HG02610 (cell line): ENCODE measurements at regions not wholly inside any gene's neighbourhood (a gene's known extent, or its start where the extent isn't known, plus 50 kb on each side); places are given as distances from the start of the nearest gene placed in this dataset.
"Not testable (repeated sequence)": the region's sequence is repeated elsewhere in the genome, so short reads cannot be mapped to it uniquely, and the experiment has no call there.

Experiments
- ATAC-seq: cut with Tn5 transposase; IDR thresholded peaks from one replicate; pipeline ENCODE4 v1.9.1; 2021; ENCODE audit warnings: mild to moderate bottlenecking, moderate library complexity; ENCODE audit not compliant: unreplicated experiment

DNA sequence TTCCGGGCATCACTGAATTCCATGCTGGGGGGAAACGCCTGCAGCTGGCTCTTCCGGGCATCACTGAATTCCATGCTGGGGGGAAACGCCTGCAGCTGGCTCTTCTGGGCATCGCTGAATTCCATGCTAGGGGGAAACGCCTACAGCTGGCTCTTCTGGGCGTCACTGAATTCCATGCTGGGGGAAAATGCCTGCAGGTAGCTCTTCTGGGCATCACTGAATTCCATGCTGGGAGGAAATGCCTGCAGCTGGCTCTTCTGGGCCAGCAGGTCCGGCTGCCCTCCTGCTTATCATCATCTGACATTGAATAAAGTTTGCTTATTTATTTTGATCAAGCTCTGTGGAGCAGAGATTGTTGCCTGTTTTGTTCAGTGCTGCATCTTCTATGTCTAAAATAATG, 355.1 kb downstream of the SMOC2 start:
- no peak for ATAC-seq

DNA sequence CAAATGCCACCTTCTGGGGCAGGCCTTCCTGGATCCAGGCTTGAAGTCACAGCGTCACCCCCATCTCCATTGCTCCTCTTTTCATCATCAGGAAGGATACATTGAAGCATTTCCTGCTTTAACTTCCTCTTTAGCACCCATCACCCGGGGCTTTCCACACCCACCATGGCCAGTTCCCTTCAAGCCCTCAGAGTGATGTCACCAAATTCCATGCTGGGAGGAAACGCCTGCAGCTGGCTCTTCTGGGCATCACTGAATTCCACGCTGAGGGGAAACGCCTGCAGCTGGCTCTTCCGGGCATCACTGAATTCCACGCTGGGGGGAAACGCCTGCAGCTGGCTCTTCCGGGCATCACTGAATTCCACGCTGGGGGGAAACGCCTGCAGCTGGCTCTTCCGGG, 354.6 kb downstream of the SMOC2 start:
- ATAC-seq = not testable (repeated sequence)

- no peak for ATAC-seq
Measured at GRCh38 chr6:168794491-168794890, 353.5 kb downstream of the SMOC2 start.

DNA sequence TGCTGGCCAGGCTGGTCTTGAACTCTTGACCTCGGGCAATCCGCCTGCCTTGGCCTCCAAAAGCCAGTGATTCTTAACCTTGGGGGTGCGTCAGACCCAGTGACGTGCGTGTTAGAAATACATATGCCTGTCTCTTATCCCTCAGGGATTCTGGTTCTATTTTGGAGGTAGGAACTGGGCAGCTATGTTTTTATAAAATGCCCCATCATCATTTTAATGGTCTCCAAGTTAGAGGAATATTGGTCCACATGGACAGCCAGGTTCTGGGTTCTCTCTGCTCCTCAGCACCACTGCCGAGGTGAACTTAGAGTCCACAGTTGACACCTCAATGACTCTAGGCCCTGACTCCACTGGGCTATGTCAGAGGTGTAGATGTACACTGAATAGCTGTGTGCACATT, 352.7 kb downstream of the SMOC2 start:
- no peak for ATAC-seq

DNA sequence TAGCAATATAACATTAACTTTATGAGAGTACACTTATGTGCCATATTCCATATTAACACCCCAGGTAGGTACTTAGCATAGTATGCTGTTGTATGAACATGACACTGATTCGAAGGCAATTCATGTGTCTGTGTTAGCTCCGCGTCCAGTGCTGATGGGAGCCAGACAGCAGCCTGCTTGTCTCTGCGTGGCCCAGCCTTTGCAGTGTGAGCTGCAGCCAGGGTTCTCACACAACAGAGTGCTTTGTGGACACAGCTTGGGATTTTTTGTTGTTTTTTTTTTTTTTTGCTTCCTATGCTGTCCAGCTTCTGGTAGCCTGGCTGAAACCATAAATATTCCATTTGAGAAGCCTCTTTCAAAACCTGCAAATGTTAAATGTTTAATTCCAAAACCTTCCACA, 350.9 kb downstream of the SMOC2 start:
- no peak for ATAC-seq

DNA sequence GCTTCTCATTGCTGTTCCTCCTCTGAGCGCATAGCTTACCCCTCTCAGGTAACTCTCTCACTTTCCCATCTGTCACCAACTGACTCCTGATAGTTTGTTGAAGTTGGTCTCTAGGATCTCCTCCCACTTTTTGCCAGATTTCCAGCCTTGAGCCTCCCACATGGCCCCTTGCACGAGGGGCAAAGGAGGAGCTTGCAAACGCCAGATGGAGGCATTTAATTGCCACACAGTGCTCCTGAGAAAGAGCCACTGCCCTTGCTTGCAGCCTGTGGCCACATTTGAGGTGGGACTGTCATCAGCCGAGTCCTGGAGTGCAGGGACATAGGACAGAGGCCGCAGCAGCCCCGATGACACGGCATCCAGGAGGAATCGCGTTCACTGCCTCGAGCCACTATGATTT, 348.7 kb downstream of the SMOC2 start:
- ATAC-seq = no peak

DNA sequence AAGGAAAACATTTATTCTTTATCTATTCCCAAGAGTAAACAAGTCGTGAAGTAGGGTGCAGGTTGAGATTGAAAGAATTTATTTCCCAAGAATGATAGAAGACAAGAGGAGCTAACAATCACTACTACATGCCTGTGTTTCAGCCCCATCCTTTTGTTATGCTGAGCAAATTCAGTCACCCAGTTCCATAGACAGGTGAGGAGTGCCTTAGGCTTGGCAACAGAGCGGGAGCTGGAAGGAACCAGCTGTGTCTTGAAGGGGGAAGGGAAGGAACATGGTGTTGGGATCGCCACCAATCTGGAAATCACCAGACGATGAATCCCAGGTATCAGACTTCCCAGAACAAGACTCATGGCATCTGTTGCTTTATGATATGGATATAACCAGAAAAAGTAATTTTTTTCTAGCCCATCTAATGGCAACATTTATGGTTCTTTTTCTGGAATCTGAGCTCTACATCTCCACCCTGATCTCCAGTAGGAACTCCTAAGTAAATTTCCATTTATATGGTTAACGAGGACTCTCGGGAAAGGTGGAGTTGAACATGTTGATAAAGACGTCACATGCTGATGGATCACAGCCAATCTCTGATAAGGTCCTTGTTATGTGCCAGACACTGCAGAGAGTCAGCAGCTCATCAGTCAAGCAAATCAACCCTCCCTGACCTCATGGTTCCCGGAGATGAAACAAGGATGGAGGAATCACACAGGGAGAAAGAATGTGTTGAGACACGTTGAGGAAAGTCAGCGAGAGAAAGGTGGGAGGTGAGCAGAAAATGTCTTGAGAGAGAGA, 344.9 kb downstream of the SMOC2 start:
- no peak for ATAC-seq

DNA sequence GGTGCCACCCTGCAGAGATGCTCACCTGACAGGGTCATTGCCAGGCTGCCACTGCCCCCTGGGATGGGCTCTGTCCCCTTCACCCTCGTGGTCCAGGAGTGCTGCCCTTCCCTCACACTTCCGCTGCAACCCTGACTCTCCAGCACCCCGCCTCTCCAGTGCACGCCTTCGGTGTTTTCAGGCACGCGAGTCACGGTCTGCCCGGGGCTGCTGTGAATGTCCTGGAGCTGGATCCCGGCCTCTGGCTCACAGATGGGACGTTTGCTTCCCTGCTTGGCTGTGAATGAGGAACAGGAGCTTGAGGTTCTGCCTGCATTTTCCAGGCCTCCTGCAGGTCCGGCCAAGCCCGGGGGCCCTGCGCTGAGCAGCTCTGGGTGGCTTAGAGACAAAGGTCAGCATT, 343.4 kb downstream of the SMOC2 start:
- no peak for ATAC-seq

GRCh38 chr6:168783720-168784119, 342.7 kb downstream of the SMOC2 start:
- ATAC-seq = no peak

DNA sequence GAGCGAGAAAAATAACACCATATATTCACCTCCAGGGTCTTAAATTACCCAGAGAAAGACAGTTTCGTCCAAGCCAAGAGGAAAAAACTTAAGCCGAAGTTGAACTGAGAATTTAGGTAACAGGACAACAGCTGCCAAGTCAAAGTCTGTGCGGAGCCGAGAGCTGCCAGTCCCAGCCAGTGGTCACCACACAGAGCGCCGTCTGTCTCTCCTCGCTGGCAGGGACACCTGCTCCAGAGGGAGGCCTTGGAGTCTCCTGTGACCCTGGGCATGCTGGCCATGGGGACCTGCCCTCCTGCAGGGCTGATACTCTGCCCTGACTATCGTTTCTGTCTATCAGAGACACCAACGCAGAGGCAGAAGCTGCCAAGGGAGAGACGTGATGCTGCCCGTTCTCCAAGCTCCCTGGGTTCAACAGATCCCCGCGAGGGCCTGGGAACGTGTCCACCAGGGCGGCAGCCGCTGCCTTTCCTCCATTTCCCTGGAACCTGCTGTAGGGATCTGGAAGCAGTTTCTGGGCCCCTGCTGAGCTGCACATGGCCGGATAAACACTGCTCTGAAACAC, 341.3 kb downstream of the SMOC2 start:
- ATAC-seq = no peak

- no peak for ATAC-seq
Measured at GRCh38 chr6:168778201-168778600, 337.2 kb downstream of the SMOC2 start.

DNA sequence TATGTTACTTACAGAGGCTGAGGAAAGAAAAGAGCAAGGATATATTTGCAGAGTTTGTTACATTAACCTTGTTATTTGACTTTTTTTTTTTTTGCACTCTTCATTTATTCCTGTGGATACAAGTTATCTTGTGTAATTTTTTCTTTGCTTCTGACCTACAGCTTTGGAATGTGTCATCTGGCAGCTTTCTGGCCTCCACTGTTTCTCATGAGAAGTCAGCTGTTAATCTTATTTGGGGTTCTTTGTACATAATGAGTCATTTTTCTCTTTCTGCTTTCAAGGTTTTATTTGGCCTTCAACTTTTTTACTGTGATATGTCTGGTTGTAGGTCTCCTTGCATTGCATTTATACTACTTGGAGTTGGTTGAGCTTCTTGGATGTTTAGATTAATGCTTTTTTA, 333.4 kb downstream of the SMOC2 start:
- ATAC-seq = no peak

- ATAC-seq = no peak
Measured at GRCh38 chr6:168773788-168774187, 332.8 kb downstream of the SMOC2 start.

GRCh38 chr6:168765752-168766151, 324.8 kb downstream of the SMOC2 start:
- no peak for ATAC-seq

DNA sequence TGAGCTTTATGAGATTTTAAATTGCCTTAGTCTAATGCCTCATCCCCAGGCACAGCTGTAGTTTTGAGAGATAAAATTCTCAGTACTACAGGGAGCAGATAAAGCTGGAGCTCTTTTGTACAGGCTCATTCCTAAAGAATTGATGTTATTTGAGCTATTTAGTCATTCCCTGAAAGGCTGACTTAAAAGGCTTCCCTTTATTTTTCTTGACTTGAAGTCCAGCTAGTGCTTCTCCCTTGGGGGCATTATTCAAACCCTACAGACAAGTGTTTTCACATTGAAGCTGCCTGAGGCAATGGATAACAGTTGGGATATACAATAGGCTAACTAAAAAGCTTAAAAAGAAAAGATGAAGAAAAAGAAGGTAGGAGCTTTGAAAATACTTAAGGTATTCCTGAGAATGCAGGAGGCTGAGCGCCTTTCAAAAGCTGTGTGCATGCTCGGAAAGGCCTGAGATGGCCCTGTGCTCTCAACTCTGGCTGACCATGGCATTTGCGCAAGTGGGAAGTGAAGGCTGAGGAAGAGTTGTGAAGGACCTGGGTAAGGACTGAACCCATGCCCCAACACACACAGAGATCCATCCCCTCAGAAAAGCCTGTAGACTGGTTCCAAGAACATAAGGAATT, 315.1 kb downstream of the SMOC2 start:
- ATAC-seq = no peak

- ATAC-seq = no peak
Measured at GRCh38 chr6:168746643-168747042, 305.7 kb downstream of the SMOC2 start.

DNA sequence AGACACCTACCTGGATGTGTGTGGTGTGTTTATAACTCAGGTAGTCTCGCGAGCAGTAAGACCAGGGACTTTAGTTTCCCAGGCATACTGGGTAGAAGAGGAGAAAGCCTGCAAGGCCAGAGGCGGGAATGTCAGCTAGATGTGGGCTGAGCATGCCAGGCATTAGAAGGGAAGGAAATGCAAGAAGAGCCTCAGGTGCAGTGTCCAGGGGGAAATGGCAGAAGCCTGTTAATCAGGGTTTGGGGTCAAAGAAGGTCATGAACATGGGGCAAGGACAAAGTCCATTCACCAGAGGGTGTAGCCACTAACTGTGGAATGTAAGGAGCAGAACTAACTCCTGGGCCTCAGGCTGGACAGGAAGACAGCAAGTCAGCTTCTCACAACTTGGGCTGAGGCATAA, 305.0 kb downstream of the SMOC2 start:
- ATAC-seq = no peak

DNA sequence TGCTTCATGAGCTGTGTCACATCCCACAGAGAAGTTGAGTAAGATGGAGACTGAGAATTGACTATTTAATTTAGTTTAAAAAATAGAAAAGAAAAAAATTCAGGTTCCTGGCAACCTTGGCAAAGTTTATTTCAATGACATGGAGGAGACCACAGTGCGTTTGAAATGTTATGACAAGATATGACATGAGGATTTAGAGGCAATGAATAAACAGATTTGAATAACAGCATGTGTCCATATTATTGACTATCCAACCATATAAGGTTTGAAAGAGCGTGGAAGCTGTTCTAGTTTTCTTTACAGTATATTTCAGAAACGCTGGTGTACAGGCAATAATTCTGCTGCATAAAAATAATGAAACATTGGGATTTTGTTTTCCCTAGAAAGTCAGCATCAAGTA, 303.9 kb downstream of the SMOC2 start:
- no peak for ATAC-seq

DNA sequence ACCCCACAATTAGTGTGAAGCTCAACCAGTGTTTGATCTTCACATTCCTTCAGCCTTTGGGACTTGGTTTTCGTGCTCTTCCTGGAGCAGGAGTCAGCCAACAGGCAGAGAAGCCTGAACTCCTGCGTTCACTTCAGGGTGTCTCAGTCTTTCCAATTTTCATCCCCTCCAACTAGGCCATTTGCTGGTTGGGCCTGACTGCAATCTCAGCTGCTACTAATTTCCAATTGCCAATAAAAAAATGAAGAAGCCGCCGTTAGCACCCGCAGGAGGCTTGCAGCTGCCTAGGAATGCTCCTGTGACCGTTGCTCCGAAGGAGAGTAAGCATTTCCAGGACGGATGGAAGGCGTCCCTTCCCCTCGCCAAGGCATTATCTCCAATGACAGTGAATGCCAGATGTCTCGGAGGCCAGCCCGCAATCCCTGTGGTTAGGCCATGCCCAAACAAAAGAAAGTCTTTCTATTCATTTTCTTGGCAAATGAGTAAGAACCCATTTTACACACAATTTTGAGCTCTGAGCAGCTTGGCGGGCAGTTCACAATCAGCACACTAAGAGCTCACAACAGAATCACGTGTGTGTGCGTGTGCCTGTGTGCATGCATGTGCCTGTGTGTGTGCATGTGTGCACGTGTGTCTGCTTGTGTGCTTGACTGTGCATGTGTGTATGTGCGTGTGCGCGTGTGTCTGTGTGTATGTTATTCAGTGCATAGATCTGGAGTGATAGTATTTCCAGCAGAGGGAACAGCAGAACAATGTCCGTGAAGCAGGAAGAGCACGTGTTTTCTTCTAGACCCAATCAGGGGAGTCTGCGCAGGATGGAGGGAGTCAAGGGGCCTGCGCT, 301.2 kb downstream of the SMOC2 start:
- ATAC-seq = no peak

DNA sequence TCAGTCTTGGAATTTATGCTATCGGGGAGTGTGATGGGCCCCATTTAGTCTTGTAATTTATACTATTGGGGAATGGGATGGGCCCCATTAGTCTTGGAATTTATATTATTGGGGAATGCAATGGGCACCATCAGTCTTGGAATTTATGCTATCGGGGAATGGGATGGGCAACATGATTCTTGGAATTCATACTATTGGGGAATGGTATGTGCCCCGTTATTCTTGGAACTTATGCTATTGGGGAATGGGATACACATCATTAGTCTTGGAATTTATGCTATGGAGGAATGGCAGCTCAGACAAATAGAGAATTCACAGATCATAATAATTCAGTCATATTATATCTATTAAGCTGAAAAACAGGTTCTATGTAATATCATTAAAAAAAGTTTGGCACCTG, 300.3 kb downstream of the SMOC2 start:
- no peak for ATAC-seq

DNA sequence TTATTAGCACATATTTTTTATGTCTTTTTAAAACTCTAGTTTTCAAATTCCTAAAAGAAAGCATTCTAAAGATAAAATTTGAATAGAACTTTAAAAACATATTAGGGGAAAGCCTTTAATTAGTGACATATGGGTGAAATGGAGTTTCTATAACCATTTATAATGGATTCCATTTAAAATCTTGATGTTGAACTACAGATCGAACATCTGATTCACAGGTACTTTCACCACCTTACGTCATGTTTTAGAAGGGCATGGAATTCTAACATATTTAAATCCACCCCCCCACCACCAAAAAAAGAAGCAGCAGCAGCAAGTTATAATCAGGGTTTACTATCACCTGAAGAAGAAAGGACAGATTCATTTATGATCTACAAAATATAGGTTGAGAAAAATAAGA, 298.4 kb downstream of the SMOC2 start:
- ATAC-seq = no peak

DNA sequence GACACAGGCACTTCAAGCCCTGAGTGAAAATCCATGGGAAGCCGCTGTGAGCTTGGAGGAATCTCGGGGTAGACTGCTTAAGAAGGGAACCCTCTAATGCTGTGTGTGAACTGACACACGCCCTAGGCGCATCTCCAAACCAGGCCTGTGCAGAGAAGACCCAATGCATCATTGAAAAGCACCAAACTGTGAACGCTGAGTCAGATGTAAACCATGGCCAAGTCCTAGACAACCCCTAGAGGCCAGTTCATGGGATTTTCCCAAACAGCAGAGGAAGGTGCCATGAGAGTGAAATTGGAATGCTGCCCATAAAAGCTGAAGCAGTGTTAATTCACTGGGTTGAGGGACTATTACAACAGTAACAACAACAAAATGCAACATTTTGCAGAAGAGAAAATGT, 296.5 kb downstream of the SMOC2 start:
- ATAC-seq = no peak
